SU-DHL-6 (cell line): ENCODE measurements at regions not wholly inside any gene's neighbourhood (a gene's known extent, or its start where the extent isn't known, plus 50 kb on each side); places are given as distances from the start of the nearest gene placed in this dataset.

Experiments
- EZH2phosphoT487 ChIP-seq: fragments of 200-600 bp; sonication (generic), shearing (Covaris generic); conservative IDR thresholded peaks from 2 replicates; pipeline ENCODE4 v1.6.1; 2018; ENCODE audit warnings: mild to moderate bottlenecking, antibody characterized with exemption, low read length, moderate library complexity, mixed read lengths
- TF ChIP-seq, protein P1 (sequence below): fragments of 200-600 bp; sonication (generic); IDR thresholded peaks from one replicate; pipeline ENCODE4 v1.5.1; 2017; ENCODE audit warnings: antibody characterized with exemption, mild to moderate bottlenecking, low read length, moderate library complexity; ENCODE audit not compliant: insufficient read depth, poor library complexity, severe bottlenecking

- TF ChIP-seq, protein P1, sequence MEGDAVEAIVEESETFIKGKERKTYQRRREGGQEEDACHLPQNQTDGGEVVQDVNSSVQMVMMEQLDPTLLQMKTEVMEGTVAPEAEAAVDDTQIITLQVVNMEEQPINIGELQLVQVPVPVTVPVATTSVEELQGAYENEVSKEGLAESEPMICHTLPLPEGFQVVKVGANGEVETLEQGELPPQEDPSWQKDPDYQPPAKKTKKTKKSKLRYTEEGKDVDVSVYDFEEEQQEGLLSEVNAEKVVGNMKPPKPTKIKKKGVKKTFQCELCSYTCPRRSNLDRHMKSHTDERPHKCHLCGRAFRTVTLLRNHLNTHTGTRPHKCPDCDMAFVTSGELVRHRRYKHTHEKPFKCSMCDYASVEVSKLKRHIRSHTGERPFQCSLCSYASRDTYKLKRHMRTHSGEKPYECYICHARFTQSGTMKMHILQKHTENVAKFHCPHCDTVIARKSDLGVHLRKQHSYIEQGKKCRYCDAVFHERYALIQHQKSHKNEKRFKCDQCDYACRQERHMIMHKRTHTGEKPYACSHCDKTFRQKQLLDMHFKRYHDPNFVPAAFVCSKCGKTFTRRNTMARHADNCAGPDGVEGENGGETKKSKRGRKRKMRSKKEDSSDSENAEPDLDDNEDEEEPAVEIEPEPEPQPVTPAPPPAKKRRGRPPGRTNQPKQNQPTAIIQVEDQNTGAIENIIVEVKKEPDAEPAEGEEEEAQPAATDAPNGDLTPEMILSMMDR, result no peak
- TF ChIP-seq EZH2phosphoT487, result no peak
These were observed 50.1 kb upstream of the ADAMTS16 start for GRCh38 chr5:5089895-5090649.
